PFSK-1 (cell line): ENCODE measurements at regions not wholly inside any gene's neighbourhood (a gene's known extent, or its start where the extent isn't known, plus 50 kb on each side); places are given as distances from the start of the nearest gene placed in this dataset.

ENCODE experiments used
- FOXP2 ChIP-seq: optimal IDR thresholded peaks from 2 replicates; pipeline ENCODE3; 2011; ENCODE audit warnings: borderline replicate concordance, control low read depth, inconsistent platforms; ENCODE audit not compliant: insufficient read depth; ENCODE audit errors: extremely low read length, extremely low read depth
- POLR2AphosphoS5 ChIP-seq: IDR thresholded peaks from 2 replicates; pipeline ENCODE4 v1.6.1; 2012; ENCODE audit warnings: low read depth, mild to moderate bottlenecking, control low read depth, low read length, moderate library complexity
- SIN3A ChIP-seq: IDR thresholded peaks from 2 replicates; pipeline ENCODE4 v1.6.1; 2012; ENCODE audit warnings: mild to moderate bottlenecking, low read length, moderate library complexity, borderline replicate concordance; ENCODE audit not compliant: insufficient read depth
- TAF1 ChIP-seq: IDR thresholded peaks from 2 replicates; pipeline ENCODE4 v1.6.1; 2012; ENCODE audit warnings: low read length, control low read depth, borderline replicate concordance; ENCODE audit not compliant: insufficient read depth
- TF ChIP-seq, protein P1 (sequence below), 2 experiments: IDR thresholded peaks; 2 replicates each; pipeline versions ENCODE4 v1.6.1 to v1.8.0; 2011 to 2012; ENCODE audit warnings: low read depth in 2 of 2, low read length in 2 of 2, control low read depth in 1 of 2, inconsistent platforms in 1 of 2, mild to moderate bottlenecking in 1 of 2, moderate library complexity in 1 of 2; ENCODE audit not compliant: insufficient read depth in 1 of 2

DNA sequence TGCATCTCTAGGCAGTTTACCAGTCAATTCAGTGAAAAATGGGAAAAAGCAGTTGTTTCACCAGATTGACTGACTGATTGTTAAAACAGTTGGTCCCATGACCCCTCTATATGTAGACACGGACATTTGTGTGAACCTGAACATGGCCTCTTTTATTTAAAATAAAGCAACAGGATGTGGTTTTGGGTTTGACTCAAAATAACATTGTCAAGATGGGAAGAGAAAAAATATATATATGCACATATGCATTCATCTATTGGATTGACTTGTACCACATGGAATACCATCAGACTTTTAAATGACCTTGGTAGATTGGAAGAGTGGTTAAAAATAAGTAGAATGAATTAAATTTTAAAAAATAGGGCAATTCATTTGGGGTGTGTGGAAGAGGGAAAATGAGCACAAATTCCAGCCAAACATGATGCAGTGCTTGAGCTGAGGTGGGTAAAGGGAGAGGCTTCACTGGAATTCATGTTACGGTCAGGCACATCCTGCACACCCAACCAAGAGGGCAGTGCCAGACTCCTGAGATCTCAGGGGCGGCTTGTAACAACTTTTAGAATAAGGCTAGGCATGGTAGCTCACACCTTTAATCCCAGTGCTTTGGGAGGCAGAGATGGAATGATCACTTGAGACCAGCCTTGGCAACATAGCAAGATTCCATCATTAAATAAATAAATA lies 560.7 kb upstream of the TENM3 start:
- TF ChIP-seq POLR2AphosphoS5: no peak
- TF ChIP-seq, protein P1, sequence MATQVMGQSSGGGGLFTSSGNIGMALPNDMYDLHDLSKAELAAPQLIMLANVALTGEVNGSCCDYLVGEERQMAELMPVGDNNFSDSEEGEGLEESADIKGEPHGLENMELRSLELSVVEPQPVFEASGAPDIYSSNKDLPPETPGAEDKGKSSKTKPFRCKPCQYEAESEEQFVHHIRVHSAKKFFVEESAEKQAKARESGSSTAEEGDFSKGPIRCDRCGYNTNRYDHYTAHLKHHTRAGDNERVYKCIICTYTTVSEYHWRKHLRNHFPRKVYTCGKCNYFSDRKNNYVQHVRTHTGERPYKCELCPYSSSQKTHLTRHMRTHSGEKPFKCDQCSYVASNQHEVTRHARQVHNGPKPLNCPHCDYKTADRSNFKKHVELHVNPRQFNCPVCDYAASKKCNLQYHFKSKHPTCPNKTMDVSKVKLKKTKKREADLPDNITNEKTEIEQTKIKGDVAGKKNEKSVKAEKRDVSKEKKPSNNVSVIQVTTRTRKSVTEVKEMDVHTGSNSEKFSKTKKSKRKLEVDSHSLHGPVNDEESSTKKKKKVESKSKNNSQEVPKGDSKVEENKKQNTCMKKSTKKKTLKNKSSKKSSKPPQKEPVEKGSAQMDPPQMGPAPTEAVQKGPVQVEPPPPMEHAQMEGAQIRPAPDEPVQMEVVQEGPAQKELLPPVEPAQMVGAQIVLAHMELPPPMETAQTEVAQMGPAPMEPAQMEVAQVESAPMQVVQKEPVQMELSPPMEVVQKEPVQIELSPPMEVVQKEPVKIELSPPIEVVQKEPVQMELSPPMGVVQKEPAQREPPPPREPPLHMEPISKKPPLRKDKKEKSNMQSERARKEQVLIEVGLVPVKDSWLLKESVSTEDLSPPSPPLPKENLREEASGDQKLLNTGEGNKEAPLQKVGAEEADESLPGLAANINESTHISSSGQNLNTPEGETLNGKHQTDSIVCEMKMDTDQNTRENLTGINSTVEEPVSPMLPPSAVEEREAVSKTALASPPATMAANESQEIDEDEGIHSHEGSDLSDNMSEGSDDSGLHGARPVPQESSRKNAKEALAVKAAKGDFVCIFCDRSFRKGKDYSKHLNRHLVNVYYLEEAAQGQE (IDR thresholded peaks at IDR 0.05; ENCODE audit: insufficient read depth in 1 of 2, low read depth in 2 of 2, low read length in 2 of 2): no peak
- no peak for TF ChIP-seq TAF1
- no peak for TF ChIP-seq SIN3A
- TF ChIP-seq FOXP2: no peak
